HG03066 (cell line): ENCODE measurements at regions not wholly inside any gene's neighbourhood (a gene's known extent, or its start where the extent isn't known, plus 50 kb on each side); places are given as distances from the start of the nearest gene placed in this dataset.

Source experiments
- ATAC-seq: cut with Tn5 transposase; IDR thresholded peaks from one replicate; pipeline ENCODE4 v1.9.1; 2021; ENCODE audit warnings: low read depth; ENCODE audit not compliant: unreplicated experiment

DNA sequence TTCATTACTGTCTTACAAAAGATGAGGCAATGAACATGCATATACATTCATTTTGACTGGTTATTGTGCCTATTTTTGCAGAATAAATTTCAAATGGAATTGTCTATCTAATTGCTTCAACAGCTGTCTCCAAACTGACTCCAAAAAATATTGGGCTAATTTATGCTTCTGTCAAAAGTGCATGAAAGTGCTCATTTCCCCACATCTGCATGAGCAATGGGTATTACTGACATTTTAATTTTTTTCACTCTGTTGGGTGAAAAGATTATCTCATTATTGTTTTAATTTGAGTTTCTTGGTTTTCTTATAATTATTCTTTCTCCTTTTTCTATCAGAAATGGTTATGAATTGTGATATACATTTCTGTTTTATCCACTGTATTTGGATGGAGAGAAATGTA is 404.2 kb downstream of the QKI start:
- no peak for ATAC-seq

DNA sequence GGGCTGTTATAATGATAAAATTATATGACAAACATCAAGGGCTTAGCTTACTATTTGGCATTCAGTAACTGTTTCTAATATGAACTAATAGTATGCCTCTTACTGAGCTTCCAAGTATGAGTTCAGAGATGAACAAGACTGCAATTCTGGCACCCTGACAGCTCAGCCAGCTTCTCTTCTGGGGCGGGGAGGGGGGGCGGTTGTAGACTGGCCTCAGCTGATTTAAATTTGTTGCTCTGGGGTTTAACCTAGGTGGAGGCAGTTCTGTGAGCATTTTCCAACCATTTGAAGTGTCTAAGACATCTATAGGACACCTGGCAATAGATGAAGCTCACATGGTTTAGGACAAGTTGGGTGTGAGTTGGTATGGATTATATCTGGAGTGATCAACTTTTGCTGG is 401.9 kb downstream of the QKI start:
- no peak for ATAC-seq

GRCh38 chr6:163815796-163816195 is 401.3 kb downstream of the QKI start:
- ATAC-seq, result no peak

DNA sequence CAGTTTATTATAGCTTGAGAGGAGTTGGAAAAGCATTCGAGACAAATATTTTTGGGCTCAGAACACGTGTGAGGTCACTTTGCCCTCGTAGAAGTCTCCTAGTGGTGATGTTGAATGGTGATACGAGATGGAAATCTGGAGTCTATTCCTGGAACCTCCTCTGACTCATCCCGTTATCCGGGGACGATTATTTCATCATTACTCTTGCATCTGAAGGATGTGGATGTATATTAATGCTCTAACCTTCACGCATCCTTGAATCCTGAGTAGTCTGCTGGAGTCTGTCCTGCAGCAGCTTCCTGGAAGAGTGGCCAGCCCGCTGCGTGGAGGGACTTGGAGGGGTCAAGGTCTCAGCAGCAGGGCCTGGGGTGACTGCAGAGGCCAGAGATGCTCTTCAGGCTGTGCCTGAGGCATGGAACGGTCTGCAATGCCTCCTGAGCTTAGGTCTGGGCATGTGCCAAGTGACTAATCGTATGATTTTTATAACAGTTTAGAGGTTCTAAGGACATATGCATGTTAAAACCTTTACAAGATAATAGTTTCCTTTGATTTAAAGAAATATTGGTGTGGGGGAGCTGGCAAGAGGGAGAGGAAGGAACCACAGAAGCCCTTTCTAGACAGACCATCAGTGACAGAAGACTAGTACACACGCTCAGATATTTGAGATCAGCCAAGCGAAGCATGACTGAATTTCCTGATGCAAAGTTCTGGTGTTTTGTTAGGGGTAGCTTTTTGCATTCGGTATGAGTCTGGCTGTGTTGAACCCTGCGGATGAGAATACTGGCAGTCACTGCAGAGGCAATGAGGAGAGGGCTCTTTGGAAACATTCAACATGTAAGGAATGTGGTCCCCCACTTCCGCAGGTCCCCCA is 400.2 kb downstream of the QKI start:
- no peak for ATAC-seq

- ATAC-seq, result no peak
These were observed 399.5 kb downstream of the QKI start for GRCh38 chr6:163813979-163814493.

DNA sequence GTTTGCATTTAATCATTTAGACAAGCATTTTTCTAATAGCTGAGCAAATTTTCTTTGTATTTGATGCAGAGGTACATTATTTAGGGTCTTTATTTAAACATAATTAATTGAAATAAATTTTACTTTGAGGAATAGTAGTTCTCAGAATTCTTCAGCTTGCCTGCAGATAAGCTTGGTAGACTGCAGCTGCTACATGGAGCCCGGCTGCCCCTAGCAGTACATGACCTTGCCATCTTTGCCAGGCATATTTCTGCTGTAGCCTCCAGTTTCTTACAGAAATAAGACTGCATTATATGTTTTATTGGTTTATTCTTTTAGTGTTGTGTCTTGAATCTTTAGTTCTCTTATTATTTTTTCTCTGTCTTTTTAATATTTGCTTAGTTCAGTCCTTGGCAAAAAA is 396.8 kb downstream of the QKI start:
- ATAC-seq, result no peak

GRCh38 chr6:163809364-163809763 is 394.8 kb downstream of the QKI start:
- no peak for ATAC-seq

DNA sequence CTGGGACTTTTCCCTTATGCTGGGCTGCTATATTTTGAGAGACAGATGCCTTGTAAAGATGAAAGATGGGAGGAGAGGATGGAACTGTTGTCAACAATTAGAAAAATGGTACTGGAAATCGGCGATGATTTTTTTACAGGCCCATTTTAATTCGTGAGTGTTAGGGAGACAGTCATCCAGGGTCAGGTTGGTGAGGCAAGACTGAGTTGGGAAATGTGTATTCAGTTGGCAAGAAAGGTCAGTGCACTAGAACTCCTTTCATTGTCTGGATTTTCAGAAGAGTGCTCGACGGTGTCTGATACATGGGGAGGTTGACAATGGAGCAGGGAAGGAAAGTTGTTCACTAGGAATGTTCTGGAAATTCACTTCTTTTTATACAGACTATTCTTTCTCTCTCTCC is 394.4 kb downstream of the QKI start:
- ATAC-seq, result no peak

GRCh38 chr6:163808231-163808630 is 393.7 kb downstream of the QKI start:
- ATAC-seq, result no peak

GRCh38 chr6:163806755-163807499 is 392.4 kb downstream of the QKI start:
- no peak for ATAC-seq

GRCh38 chr6:163804991-163805390 is 390.5 kb downstream of the QKI start:
- no peak for ATAC-seq

- no peak for ATAC-seq
These were observed 387.7 kb downstream of the QKI start for GRCh38 chr6:163802267-163802666.

GRCh38 chr6:163797296-163797845 is 382.9 kb downstream of the QKI start:
- ATAC-seq, result no peak

DNA sequence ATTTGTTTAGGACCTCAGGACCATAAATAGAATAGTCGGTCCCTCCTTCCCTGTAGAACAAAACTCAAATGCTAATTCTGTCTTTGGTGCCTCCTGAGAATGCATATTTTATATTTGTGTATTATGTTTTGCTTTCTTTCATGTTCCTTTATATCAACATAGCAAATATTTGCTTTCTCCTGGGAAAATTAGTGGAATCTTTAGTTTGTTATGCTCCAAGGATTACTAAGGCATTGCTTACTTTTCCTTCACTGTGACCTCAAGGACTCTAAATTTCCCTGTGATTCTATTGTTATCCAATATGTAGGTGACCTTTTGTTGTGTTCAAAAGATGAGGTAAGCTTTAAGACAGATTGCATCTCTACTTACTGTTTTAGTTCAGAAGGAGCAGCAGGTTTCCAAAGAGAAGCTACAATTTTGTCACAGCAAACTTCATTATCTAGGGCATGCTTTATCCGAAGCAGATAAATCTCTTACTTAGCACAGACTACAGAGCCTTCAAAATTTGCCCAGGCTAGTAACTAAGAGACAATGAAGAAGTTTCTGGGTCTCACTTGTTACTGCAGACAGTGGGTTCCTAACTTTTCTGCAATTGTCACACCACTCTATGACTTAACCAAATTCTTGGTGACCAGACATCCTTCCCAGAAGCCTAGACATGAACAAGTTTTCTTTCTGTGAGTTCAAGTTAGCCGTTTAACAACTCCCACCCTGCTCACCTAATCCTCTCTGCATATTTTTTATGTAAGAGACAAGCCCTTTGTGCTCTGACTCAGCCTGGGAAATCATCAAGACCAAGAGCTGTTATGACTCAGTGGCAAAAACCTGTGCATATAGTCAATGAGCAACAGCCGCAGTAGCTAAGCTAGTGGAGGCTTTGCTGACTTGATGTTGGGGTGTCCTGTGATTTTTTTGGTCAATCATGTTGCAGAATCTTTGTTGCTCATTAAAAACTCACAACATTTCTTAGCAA is 378.8 kb downstream of the QKI start:
- ATAC-seq, result peak; percentile 74

- no peak for ATAC-seq
These were observed 375.8 kb downstream of the QKI start for GRCh38 chr6:163790266-163790840.

DNA sequence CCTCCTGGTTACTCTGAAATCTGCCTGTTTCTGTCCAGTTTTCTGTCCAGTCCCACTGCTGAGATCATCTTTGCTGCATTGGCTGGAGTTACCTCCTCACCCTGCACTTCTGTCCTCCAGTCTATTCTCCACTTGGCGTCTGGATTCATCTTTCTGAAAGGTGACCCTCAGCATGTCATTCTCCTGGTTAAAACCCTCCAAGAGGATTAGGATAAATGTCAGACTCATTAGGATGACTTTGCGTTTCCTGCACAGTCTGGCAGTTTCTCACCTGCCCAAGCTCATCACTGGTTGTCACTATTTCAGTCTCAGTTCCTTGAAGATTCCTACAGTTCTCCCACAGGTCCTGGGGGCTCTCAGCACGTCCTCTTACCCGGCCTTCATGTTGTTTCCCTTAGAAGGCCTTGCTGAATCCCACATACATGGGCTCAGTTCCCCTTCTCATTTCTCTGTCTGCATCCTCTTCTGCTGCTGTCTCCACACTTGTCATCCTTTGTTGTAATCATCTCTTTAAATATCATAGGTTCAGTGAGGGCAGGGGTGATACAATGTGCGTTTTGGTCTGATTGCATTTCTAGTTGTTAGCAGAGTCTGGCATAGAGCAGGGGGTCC is 374.8 kb downstream of the QKI start:
- no peak for ATAC-seq

GRCh38 chr6:163786995-163787671 is 372.6 kb downstream of the QKI start:
- no peak for ATAC-seq

DNA sequence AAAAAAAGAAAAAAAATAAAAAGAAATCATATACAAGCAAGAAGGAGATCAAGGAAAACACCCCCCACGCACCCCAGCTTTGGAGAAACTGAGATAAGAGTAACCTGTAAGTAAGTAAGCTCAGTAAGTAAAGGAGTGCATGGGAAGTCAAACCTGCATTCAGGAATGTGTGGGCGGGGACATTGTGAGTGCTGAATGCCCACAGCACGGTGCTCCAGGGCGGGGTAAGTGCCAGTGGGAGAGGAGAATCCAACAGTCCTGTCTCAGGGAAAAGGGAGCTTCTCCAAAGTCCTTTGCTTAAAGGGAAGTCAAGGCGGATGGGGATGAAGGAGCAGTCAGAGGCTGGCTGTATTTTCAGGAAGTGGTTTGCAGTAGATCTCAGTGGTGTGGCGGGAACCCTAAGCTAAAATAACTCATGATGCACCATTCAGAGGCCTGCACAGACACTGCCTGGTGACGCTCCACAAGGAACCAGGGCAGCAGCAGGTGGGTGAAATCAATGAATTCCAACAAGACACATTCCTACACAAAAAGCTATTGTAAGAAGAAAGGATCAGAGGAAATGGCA is 368.0 kb downstream of the QKI start:
- peak; percentile 90 for ATAC-seq

- no peak for ATAC-seq
These were observed 366.5 kb downstream of the QKI start for GRCh38 chr6:163780994-163781393.
